T-helper 2 cell (primary cell): ENCODE measurements at regions not wholly inside any gene's neighbourhood (a gene's known extent, or its start where the extent isn't known, plus 50 kb on each side); places are given as distances from the start of the nearest gene placed in this dataset.
"Not testable (repeated sequence)": the region's sequence is repeated elsewhere in the genome, so short reads cannot be mapped to it uniquely, and the experiment has no call there.

ENCODE experiments used
- DNase-seq, 5 experiments: peaks; one replicate each; pipeline versions ENCODE4 v3.0.0 to v3.0.0-alpha.2; 2012 to 2022

DNA sequence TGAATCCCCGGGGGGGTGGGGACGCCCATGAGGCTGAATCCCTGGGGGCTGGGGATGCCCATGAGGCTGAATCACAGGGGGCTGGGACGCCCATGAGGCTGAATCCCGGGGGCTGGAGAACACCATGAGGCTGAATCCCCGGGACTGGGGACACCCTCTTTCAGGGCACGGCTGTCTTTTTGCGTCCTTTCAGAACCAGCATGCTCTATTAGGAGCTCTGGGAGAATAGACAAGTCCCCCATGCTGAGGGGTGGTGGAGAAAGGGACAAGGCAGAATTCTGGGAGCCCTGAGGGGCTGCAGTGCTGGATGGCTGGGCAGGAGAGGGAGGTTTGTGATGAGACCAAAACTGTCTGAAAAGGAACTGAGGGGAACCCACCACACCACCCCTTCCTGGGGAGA is 257.3 kb upstream of the TCERG1L start:
- DNase-seq = no peak

GRCh38 chr10:131569851-131570715 is 258.6 kb upstream of the TCERG1L start:
- DNase-seq = no peak

DNA sequence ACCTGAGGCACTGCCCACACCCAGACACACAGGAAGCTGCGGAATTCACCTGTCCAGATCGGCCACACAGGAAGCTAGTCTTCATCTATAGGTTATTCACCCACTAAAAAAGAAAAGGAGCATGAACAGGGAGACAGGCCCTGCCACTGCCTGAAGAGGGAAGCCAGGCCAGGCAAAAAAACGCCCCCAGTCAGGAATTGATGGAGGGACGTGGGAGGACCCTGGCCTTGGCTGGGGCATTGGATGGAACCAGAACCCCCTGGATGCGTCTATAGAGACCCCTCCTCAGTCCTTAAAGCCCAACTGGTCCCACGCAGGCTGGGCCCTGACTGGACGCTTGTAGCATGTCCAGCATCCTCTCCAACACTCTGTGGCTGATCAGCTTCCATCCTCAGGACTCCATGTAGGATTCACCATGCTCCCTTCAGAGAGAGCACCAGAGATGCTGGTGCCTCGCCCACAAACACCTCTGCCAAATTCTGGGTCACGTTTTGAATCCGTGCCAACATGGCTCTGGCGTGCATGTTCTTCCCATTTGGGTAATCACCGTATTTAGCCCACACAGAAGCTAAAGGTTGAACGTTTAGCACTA is 259.3 kb upstream of the TCERG1L start:
- DNase-seq = no peak

GRCh38 chr10:131571346-131571745 is 259.8 kb upstream of the TCERG1L start:
- no peak for DNase-seq

DNA sequence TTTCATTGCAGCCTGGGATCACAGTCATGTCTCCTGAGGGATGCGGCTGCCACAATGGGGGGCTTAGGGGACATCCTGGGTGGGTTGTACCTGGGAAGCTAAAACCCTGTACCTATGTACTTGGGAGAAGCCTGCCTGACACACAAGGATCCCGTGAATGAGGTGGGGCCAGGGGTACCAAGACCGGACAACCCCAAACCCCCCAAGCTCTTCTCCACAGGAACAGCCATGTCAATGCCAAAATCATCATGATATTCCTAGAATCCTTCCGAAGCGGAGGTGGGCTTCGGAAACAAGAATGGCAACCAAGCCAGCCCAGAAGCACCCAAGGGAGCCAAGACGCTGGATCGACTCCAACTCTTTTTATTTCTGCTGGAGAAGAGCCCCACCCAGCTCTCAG is 260.3 kb upstream of the TCERG1L start:
- no peak for DNase-seq

DNA sequence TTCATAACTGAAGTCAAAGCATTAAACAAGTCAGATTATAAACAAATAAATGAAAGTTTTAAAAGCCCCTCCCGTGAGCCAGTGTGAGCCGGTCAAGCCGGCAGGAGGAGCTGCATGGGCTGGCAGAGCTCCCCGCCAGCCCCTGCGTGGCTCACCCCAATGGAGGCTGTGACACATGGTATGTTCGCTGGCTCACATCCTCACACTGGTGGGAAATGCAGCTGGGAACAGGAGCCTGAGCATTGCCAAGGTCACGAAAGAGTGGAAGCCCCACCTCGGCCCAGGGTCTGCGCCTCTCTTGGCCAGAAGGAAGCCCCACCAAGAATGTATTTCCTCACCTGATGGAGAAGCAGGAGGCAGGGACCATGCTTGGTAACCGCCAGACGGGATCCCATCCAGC is 261.7 kb upstream of the TCERG1L start:
- DNase-seq = no peak

DNA sequence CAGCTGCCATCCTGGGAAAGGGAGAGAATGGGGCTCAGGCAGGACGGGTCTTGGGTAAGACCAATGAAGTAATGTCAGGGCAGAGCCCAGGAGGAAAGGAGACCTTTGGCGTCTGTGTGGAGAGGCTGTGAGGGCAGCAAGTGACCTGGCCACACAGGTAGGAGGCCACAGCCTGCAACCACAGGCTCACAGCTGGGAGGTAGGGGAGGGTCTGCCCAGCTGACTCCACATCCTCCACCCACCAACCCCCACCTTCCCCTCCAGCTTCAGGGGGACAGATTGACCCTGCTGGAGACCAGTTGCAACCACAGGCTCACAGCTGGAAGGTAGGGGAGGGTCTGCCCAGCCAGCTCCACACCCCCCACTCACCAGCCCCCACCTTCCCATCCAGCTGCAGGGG is 262.2 kb upstream of the TCERG1L start:
- no peak for DNase-seq

DNA sequence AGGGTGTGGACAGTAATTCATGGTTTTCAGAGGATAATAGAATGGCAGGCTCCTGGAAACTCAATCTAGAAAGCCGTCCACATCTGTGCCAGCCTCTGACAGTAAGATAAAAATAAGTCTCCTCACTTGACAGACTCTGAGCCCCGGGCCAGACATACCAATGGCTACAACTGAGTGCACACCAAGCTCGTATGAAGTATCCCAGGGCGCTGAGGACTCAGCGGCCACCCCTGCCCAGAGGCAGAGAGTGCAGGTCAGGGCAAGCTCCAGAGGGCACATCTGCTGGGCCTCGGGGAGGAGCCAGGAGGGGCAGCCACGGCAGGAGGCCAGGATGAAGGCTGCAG is 262.8 kb upstream of the TCERG1L start:
- no peak for DNase-seq

DNA sequence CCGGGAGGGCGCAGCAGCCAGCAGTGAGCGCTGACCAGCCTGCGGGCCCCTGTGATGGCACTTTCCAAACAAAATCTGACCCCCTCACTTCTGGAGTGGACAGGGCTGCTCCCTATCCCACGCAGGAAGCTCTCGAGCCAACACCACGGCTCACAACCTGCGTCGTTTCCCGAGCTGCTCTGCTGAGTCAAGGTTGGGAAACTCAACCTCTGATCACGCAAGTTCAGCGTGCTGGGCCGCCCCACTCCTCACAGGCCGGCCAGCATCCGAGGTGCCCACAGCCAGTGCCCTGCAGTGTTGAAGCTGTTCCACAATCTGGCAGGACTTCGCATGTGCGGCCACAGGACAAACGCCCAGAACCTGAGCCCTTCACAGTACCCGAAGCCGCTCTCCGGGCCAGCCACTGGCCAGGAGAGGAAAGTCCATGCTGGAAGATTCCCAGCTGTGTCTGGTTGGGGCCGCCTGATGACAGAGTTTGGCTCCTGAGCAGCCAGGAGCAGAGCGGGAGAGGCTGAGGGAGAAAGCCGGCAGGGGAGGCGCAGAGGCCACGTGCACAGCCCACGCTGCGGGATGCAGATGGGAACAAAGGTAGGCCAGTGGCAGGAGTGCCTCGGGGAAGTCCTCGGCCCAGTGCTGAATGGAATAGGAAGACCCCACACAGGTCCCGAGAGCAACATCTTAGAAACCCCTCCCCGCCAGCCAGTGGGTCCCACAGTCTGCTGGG is 263.3 kb upstream of the TCERG1L start:
- no peak for DNase-seq

GRCh38 chr10:131575877-131576276 is 264.4 kb upstream of the TCERG1L start:
- DNase-seq = no peak

- DNase-seq = no peak
These were observed 265.0 kb upstream of the TCERG1L start for GRCh38 chr10:131576341-131577177.

DNA sequence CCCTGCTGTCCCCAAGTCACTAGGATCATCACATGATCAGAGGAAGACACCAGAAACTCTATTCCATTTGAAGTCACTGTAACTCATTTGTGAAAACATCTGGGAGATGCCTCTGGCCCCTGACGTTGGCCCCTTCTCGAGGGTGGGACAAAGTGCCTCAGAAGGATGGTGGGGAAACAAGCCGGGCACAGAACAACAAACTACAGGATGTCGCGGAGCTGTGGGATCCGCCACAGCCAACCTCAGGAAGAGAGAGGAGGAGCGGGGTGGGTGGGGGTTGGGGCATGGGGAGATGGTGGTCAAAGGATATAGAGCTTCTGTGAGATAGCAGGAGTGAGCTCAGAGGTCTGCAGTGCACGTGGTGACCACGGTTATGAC is 265.6 kb upstream of the TCERG1L start:
- DNase-seq = no peak

GRCh38 chr10:131577786-131578471 is 266.4 kb upstream of the TCERG1L start:
- no peak for DNase-seq

- DNase-seq = no peak
These were observed 267.0 kb upstream of the TCERG1L start for GRCh38 chr10:131578472-131578970.

DNA sequence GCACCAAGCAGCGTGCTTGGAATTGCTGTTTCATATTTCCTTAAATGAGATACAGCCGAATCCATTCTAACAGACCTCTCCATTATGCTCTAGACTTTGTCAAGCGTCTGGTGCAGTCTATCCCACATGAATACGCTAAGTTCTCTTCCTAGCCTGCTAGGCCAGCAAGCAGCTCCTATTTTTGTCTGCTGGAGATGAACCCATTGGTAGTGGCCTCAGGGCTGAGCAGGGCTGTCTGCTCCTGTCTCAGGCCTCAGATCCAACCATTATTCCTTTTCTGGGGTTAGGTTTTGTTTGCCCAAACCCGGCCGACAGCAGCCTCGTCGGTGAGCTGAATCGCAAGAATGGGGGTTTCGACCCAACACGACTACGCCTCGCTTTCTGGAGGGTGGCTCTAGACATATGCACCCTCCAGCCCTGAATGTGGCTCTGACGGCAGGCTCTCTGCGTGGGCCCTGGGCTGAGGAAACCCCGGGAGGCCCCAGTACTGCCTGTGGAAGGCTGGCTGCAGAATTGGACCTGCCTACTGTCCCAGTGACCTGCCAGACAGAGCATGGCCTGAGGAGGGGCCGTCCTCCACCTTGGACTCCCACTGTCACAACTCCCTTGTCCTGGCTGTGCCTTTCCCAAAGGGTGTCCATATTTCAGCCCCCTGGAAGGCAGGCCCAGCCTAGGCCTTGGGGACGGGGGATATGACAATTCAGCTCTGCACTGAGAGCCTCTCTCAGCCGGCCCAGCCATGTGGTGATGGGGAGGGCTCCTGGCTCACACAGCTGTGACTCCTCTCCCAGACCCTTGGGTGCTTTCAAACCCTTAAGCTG is 267.9 kb upstream of the TCERG1L start:
- DNase-seq = no peak

DNA sequence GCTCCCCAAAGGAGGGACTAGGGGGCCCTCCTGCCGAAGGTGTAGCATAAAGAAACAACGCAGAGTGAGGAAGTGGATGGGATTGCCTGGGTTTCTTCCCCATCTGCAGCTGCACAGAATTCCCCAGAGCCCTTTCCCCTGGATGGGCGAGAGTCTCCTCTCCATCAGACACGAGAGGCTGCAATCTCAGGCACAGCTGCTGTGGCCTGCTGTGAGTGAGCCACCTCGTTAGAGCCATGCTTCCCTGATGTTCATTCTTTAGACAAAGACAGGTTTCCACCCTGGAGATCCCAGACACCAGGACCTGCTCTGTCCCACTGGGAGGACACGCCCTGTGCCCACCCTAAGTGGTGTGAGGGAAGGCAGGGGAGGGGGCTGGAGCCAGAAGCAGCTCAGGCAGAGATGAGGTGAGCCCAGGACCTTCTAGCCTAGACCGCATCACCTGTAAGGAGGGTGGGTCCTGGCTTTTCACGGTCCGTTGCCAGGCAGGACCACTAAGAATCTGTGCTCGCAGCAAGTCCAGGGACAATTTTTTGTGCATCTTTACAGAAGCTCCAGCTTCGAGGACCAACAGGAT is 268.6 kb upstream of the TCERG1L start:
- DNase-seq = no peak

GRCh38 chr10:131580674-131581073 is 269.2 kb upstream of the TCERG1L start:
- no peak for DNase-seq

DNA sequence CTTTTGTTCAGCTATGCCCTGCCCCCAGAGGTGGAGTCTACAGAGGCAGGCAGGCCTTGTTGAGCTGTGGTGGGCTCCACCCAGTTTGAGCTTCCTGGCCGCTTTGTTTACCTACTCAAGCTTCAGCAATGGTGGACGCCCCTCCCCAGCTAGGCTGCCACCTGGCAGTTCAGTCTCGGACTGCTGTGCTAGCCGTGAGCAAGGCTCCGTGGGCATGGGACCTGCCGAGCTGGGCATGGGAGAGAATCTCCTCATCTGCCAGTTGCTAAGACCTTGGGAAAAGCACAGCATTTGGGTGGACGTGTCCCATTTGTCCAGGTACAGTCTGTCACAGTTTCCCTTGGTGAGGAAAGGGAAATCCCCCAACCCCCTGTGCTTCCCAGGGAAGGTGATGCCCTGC is 270.0 kb upstream of the TCERG1L start:
- DNase-seq = not testable (repeated sequence)

GRCh38 chr10:131584287-131584686 is 272.8 kb upstream of the TCERG1L start:
- no peak for DNase-seq

GRCh38 chr10:131585761-131586160 is 274.2 kb upstream of the TCERG1L start:
- DNase-seq = no peak

DNA sequence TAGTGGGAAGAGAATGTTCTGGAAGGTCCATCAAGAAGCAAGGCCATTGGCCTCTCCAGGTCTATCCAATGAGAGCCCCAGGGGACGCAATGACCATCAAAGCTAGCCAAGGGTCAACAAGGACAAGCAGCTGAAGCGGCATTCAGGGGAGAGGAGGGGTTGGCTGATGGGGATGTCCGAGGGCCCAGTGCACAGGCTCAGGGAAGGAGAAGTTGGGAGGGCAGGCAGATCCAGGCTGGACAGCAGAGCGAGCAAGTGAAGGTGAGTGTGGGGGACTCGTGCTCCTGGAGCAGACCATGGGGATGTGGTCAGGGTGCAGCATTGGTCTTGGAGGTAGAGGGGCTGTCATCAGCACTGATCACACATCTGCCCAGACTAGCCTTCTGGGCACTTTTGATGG is 275.4 kb upstream of the TCERG1L start:
- DNase-seq = no peak
